ENCODE measurements at regions not wholly inside any gene's neighbourhood (a gene's known extent, or its start where the extent isn't known, plus 50 kb on each side); places are given as distances from the start of the nearest gene placed in this dataset.

DNA sequence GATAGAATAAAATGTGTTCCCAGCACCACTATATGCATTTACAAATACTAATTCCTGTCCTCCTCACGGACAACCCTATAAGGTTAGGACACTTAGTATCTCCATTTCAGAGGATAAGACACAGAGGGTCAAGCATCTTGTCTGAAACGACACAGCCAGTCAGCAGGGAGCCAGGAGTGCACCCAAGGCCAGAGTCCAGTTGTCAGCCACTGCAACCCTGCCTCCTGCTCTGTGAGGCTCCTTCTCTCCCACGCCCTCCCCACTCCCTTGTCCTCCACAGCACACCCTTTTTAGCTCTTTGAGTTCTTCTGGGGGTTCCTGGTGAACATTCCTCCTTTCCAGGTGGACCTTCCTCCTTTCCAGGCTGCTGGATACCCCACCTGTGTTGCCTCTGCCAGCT, 119.0 kb upstream of the TNR start:
- POLR2A ChIA-PET: no interaction called here
- RAD21 ChIA-PET (ENCODE audit: unreplicated experiment): no interaction called here
- no peaks in the 10 kb centered on the region for H3K36me3 ChIP-seq (ENCODE audit: control insufficient read depth in 2 of 2, insufficient read depth in 2 of 2, low read length in 1 of 2)
- in situ Hi-C loops (cut with MboI) (no loop called here), intact Hi-C loops (cut with micrococcal nuclease; ENCODE audit: unreplicated experiment) (no loop called here)
- no peak overlapping the region for H3K27ac ChIP-seq (ENCODE audit: control insufficient read depth, insufficient read depth)
- 4% methylated on average over 3 of the region's 3 CpGs for WGBS (ENCODE audit: insufficient coverage, insufficient replicate concordance, low lambda C conversion rate, missing lambda C conversion rate)
- no peak overlapping the region for H2AFZ ChIP-seq (ENCODE audit: control insufficient read depth, low read depth, low read length)
- no peaks in the 10 kb centered on the region; a peak in 2 of 4 replicates for H3K27me3 ChIP-seq (replicated peaks in 1 of 2; ENCODE audit: control insufficient read depth in 2 of 2, insufficient read depth in 2 of 2, low read length in 1 of 2)
- H4K20me1 ChIP-seq (ENCODE audit: control insufficient read depth, insufficient read depth): no peaks in the 10 kb centered on the region
- no peak for DNase-seq (ENCODE audit: low read depth, low spot score)
- no peak for FAIRE-seq
- no peak overlapping the region for H3K4me3 ChIP-seq
- no TSS peak for BruUV-seq (replicated peaks)
- no peak; the same call in 2 of the 3 replicates for ATAC-seq
- H3K4me1 ChIP-seq (ENCODE audit: control insufficient read depth, insufficient read depth, low read length): peaks cover 5% of the 10 kb centered on the region; the same call in 1 of the 2 replicates
- CTCF ChIA-PET: no interaction called here
- H3K9me3 ChIP-seq (replicated peaks; ENCODE audit: control insufficient read depth, insufficient read depth, low read length): no peaks in the 10 kb centered on the region
- no peak overlapping the region for H3K9ac ChIP-seq (ENCODE audit: control insufficient read depth, insufficient read depth, low read length)
- no peak overlapping the region for H3K4me2 ChIP-seq (ENCODE audit: control insufficient read depth, insufficient read depth)
- H3K79me2 ChIP-seq (ENCODE audit: control insufficient read depth, insufficient read depth, low read length): no peaks in the 10 kb centered on the region
- SMC1A ChIA-PET (ENCODE audit: uncharacterized antibody, unreplicated experiment): no interaction called here
- TF ChIP-seq GATAD2B (conservative IDR thresholded peaks at IDR 0.05; ENCODE audit: low read depth): no peak
- TF ChIP-seq FOXM1 (IDR thresholded peaks at IDR 0.05; ENCODE audit: low read depth, low read length): no peak
- no peak for TF ChIP-seq CREB1 (IDR thresholded peaks at IDR 0.05; ENCODE audit: low read depth)
- no peak for TF ChIP-seq SMAD5 (IDR thresholded peaks at IDR 0.05; ENCODE audit: low read depth)
- TF ChIP-seq HCFC1 (IDR thresholded peaks at IDR 0.05; ENCODE audit: low read length): no peak
- no peak for TF ChIP-seq KAT2A (conservative IDR thresholded peaks at IDR 0.05; ENCODE audit: control insufficient read depth, low read depth, low read length)
- TF ChIP-seq, protein P1, sequence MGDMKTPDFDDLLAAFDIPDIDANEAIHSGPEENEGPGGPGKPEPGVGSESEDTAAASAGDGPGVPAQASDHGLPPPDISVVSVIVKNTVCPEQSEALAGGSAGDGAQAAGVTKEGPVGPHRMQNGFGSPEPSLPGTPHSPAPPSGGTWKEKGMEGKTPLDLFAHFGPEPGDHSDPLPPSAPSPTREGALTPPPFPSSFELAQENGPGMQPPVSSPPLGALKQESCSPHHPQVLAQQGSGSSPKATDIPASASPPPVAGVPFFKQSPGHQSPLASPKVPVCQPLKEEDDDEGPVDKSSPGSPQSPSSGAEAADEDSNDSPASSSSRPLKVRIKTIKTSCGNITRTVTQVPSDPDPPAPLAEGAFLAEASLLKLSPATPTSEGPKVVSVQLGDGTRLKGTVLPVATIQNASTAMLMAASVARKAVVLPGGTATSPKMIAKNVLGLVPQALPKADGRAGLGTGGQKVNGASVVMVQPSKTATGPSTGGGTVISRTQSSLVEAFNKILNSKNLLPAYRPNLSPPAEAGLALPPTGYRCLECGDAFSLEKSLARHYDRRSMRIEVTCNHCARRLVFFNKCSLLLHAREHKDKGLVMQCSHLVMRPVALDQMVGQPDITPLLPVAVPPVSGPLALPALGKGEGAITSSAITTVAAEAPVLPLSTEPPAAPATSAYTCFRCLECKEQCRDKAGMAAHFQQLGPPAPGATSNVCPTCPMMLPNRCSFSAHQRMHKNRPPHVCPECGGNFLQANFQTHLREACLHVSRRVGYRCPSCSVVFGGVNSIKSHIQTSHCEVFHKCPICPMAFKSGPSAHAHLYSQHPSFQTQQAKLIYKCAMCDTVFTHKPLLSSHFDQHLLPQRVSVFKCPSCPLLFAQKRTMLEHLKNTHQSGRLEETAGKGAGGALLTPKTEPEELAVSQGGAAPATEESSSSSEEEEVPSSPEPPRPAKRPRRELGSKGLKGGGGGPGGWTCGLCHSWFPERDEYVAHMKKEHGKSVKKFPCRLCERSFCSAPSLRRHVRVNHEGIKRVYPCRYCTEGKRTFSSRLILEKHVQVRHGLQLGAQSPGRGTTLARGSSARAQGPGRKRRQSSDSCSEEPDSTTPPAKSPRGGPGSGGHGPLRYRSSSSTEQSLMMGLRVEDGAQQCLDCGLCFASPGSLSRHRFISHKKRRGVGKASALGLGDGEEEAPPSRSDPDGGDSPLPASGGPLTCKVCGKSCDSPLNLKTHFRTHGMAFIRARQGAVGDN (IDR thresholded peaks at IDR 0.05): no peak
- TF ChIP-seq ETV6 (conservative IDR thresholded peaks at IDR 0.05 in 1 of 2, IDR thresholded peaks at IDR 0.05 in 1 of 2; ENCODE audit: borderline replicate concordance in 1 of 2, low read depth in 1 of 2): no peak
- no peak for TF ChIP-seq NFIC (IDR thresholded peaks at IDR 0.05; ENCODE audit: low read depth, low read length)
- no peak for TF ChIP-seq NR2C2 (IDR thresholded peaks at IDR 0.05; ENCODE audit: borderline replicate concordance, control insufficient read depth, insufficient read length, low read depth)
- no peak for TF ChIP-seq MXI1 (IDR thresholded peaks at IDR 0.05; ENCODE audit: low read depth, low read length)
- TF ChIP-seq, protein P2, sequence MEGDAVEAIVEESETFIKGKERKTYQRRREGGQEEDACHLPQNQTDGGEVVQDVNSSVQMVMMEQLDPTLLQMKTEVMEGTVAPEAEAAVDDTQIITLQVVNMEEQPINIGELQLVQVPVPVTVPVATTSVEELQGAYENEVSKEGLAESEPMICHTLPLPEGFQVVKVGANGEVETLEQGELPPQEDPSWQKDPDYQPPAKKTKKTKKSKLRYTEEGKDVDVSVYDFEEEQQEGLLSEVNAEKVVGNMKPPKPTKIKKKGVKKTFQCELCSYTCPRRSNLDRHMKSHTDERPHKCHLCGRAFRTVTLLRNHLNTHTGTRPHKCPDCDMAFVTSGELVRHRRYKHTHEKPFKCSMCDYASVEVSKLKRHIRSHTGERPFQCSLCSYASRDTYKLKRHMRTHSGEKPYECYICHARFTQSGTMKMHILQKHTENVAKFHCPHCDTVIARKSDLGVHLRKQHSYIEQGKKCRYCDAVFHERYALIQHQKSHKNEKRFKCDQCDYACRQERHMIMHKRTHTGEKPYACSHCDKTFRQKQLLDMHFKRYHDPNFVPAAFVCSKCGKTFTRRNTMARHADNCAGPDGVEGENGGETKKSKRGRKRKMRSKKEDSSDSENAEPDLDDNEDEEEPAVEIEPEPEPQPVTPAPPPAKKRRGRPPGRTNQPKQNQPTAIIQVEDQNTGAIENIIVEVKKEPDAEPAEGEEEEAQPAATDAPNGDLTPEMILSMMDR (IDR thresholded peaks at IDR 0.05 in 2 of 3, conservative IDR thresholded peaks at IDR 0.05 in 1 of 3; ENCODE audit: control insufficient read depth in 2 of 3, extremely low read depth in 1 of 3, insufficient read depth in 1 of 3, low read depth in 3 of 3, low read length in 3 of 3): no peak
- TF ChIP-seq, protein P3, sequence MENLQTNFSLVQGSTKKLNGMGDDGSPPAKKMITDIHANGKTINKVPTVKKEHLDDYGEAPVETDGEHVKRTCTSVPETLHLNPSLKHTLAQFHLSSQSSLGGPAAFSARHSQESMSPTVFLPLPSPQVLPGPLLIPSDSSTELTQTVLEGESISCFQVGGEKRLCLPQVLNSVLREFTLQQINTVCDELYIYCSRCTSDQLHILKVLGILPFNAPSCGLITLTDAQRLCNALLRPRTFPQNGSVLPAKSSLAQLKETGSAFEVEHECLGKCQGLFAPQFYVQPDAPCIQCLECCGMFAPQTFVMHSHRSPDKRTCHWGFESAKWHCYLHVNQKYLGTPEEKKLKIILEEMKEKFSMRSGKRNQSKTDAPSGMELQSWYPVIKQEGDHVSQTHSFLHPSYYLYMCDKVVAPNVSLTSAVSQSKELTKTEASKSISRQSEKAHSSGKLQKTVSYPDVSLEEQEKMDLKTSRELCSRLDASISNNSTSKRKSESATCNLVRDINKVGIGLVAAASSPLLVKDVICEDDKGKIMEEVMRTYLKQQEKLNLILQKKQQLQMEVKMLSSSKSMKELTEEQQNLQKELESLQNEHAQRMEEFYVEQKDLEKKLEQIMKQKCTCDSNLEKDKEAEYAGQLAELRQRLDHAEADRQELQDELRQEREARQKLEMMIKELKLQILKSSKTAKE (IDR thresholded peaks at IDR 0.05; ENCODE audit: low read depth, poor library complexity, severe bottlenecking): no peak
- no peak for TF ChIP-seq ATF7 (IDR thresholded peaks at IDR 0.05; ENCODE audit: low read depth)
- TF ChIP-seq RAD21 (IDR thresholded peaks at IDR 0.05; ENCODE audit: insufficient read depth, low read depth, low read length): no peak
- no peak for TF ChIP-seq ZSCAN29 (IDR thresholded peaks at IDR 0.05)
